ENCODE measurements at regions not wholly inside any gene's neighbourhood (a gene's known extent, or its start where the extent isn't known, plus 50 kb on each side); places are given as distances from the start of the nearest gene placed in this dataset.

GRCh38 chr12:85683051-85683450 lies 153.2 kb downstream of the RASSF9 start:
- TF ChIP-seq ZNF384 (IDR thresholded peaks at IDR 0.05) (no peak), ARNT (IDR thresholded peaks at IDR 0.05) (no peak), CTBP1 (IDR thresholded peaks at IDR 0.05; ENCODE audit: borderline replicate concordance) (no peak), BHLHE40 (IDR thresholded peaks at IDR 0.05; ENCODE audit: borderline replicate concordance) (no peak), ELF4 (IDR thresholded peaks at IDR 0.05) (no peak), FOXM1 (IDR thresholded peaks at IDR 0.05; ENCODE audit: borderline replicate concordance) (no peak), HDGF (IDR thresholded peaks at IDR 0.05; ENCODE audit: borderline replicate concordance) (no peak), SUZ12 (IDR thresholded peaks at IDR 0.05) (no peak), TARDBP (IDR thresholded peaks at IDR 0.05) (no peak), SP1 (IDR thresholded peaks at IDR 0.05) (no peak), L3MBTL2 (conservative IDR thresholded peaks at IDR 0.05) (no peak), LEF1 (IDR thresholded peaks at IDR 0.05; ENCODE audit: borderline replicate concordance) (no peak), FOXA1 (IDR thresholded peaks at IDR 0.05) (no peak), FOXK2 (IDR thresholded peaks at IDR 0.05) (no peak)
